Stimulated activated CD4-positive, alpha-beta T cell treated with anti-CD3 and anti-CD28 coated beads, TNF-alpha, amount 100 ng/mL, for 48 hours (primary cell): ENCODE measurements at regions not wholly inside any gene's neighbourhood (a gene's known extent, or its start where the extent isn't known, plus 50 kb on each side); places are given as distances from the start of the nearest gene placed in this dataset.

Experiments used
- DNase-seq, 3 donors: peaks; one replicate each; pipeline ENCODE4 v3.0.0-alpha.2; 2020; ENCODE audit warnings: low read depth in 3 of 3

DNA sequence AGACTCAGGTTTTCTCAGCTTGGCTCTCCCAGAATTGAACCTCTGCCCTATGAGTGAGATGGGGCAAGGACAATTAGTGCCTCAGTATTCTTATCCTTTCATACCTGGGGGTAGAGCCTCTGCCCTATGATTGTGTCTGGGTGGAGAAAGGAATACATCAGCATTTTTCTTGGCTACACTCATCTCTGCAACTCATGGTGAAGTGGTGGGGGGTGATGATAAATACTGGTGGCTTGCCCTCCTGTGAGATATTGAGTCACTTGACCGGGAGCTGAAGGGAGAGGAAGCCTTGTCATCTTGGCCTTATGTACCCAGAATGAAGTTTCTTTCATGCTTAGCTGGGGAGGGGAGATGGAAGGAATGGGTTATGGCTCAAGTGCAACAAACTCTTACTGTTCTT, 71.3 kb upstream of the ENOX2 start:
- DNase-seq = no peak

DNA sequence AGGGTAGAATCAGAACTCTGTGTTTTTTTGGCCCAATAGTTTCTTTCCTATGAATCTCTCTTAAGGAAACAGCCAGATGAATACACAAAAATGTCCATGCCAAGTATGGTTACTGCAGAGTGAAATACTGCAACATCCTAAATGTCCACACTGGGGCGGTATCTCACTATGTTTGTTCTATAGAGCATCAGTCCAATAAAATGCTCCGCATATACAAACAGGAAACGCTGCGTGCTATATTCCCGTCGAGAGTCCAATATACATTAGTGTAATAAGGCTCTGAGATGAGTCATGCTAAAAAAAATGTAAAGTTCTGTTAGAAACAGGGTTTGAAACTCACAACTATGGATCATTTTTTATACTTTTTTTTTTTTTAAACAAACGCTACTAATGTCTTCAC, 72.9 kb upstream of the ENOX2 start:
- peak in 2 of 3 donors; percentile 9 to 16 for DNase-seq

DNA sequence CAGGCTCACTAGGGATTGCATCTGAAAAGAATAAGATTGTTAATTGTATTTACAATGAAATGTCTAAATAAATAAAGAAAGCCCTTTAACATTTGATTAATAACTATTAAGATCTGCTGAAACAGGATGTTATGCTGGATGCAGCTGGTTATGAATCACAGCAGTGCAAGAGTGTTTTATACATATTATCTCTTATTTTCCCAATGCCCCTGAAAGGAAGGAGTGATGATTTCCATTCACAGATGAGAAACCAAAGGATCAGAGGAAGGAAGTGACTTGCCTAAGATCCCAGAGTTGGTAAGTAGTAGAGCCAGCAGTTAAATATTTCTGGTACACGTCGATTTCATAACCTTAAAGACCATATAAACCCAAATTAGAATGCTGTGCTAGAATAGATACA, 76.3 kb upstream of the ARHGAP36 start:
- DNase-seq = no peak

DNA sequence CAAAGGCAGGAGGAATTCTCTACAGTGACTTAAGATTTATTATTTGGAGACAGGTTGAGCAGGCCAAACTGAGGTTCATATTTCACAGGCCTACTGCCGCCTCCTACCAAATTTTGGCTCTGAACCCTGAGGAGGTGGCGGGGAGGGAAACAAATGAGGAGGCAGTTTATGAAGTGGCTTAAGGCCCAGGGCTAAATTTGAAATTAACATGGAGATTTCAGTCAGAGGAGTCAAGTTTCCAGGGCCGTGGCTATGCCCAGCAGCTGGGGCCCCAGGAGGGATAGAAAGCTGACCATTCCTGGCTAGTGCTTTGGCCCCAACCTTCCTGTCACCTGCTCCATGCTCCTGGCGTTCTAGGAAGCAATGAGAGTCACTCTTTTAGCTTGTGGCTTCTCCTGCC, 73.4 kb upstream of the ARHGAP36 start:
- DNase-seq = no peak

DNA sequence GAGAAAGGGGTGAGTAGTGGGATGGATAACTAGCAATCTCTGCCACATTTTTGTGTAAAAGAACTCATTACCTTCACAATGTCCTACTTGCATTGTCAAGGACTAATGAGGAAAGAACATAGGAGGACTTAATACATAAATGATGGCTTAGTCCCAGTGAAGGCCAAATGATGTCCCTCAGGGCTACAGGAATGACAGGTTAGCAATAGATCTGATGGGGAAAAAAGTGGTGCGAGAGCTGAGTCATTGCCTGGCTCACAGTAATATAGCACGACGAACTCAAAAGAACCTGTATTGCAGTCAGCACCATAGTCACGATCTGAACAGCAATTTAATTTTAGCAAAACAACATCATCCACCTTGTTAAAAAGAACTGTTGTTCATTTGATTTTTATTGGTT, 70.9 kb upstream of the ARHGAP36 start:
- DNase-seq = no peak

DNA sequence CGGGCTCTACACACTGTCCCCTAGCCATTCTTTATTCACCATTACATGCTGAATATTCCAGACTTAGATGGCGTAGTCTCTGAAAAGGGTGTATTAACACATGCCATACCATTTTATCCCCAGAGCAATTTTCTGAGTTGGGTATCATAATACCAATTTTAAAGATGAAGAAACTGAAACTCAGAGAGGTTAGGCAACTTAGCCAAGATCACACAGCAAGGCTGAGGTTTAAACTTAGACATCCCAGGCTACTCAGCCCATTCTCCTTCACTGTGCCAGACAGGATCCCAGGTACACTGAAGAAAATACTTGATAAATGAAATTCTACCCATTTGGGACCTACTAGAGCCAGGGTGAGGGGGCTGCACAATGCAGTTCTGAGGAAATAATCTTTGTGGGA, 67.4 kb upstream of the ARHGAP36 start:
- no peak for DNase-seq

DNA sequence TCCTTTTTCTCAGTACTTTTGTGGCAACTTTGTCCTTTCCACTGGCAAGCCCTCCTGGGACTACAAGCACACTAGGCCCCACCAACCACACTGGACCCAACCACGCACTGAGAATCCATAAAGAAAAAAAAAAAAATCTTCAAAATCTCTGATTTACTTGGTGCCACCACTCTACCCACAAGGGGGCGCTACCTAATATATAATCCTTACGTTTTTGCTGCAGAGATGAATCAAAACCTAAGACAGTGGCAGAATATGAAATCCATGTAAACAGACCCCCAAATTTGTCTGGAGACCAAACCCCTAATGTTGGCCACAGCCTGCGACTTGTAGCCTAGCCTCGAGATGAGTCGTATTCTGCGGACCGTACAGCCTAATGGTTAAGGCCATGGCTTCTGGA, 63.5 kb upstream of the ARHGAP36 start:
- peak in 1 of 3 donors; percentile 40 for DNase-seq

DNA sequence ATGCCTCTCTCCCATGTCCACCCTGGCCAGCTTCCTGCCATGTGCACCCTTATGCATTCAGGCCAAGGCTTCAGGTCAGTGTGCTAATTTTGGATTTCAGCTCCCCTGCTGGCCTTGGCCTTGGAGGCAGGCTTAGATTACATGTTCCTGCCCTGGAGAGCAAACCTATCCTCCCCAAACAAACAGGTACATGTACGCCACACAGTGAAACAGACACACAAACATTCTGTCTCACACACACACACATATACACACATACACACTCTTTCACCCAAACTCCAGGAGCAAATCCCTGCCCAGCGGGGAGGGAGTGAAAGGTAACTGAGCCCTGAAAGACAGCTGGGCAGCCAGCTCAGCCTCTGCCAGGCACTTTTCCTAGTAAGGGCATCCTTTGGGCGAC, 62.7 kb upstream of the ARHGAP36 start:
- DNase-seq = no peak

DNA sequence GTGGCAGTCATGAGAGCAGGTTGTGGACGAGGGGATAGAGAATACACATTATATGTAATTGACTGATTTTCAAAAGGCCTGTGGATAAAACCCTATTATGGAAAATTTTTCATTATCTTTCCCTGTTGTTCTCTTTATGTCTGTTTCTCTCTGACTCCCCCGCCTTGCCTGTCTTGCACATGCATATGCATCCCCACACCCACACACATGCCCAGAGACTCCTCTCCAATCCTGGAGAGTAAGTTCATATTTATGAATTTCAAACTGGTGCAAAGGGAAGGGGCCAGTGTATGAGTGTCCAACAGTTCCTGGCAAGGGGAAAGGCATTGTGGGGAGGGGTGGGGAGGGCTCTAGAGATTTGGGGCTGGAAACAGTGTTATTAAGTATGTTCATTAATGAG, 60.8 kb upstream of the ARHGAP36 start:
- DNase-seq = no peak

DNA sequence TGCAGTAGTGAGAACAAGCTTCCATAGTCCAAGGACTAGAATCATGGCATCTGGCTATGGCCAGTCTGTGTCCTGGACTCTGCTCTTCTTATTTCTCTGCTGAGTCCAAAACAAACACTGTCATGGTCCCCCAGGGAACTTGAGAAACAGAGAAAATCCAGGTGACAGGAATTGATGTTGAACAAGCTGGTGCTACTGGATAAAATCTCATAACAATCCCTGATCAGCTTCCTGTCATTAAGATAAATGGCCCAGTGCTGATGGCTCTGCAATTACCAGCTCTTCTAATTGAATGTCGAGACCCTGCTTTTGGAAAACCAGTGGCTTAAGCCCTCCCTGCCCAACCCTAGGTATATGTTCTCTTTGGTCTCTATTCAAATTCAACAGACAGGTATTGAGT, 58.8 kb upstream of the ARHGAP36 start:
- DNase-seq = no peak
